ENCODE measurements at regions not wholly inside any gene's neighbourhood (a gene's known extent, or its start where the extent isn't known, plus 50 kb on each side); places are given as distances from the start of the nearest gene placed in this dataset.

DNA sequence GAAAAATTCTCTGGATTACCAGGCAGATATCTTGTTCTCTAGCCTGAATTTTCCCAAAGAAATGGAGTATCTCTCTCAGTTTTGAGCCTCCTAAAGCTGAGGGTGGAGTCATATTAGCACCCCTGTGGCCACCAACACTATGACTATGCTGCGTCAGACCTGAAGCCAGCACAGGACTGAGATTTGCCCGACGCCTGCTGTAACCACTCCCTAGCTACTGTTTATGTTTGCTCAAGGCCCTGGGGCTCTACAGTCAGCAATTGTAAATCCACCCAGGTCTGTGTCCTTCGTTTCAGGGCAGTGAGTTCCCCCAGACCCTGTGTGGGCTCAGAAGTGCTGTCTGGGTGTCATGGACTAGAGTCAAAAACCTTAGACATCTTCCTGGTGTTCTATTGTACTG, 61.4 kb downstream of the ZXDA start:
- Histone ChIP-seq H3K36me3 (replicated peaks in 1 of 2; ENCODE audit: control insufficient read depth in 1 of 2, insufficient read depth in 2 of 2, low read length in 2 of 2) (no peaks in the 10 kb centered on the region), H3K4me3 (replicated peaks in 1 of 3; ENCODE audit: insufficient read depth in 1 of 3, low read depth in 2 of 3, low read length in 3 of 3) (no peak overlapping the region), H3K27me3 (ENCODE audit: control insufficient read depth in 1 of 2, insufficient read depth in 2 of 2, low read length in 2 of 2) (no peaks in the 10 kb centered on the region), H4K20me1 (ENCODE audit: insufficient read depth, low read length) (no peaks in the 10 kb centered on the region), H3K9ac (ENCODE audit: insufficient read depth, low read depth, low read length) (no peak overlapping the region), H3K4me1 (ENCODE audit: insufficient read depth, low read length) (no peaks in the 10 kb centered on the region), H3K79me2 (ENCODE audit: insufficient read depth, low read length) (no peaks in the 10 kb centered on the region), H2AFZ (ENCODE audit: low read length) (no peak overlapping the region), H3K27ac (ENCODE audit: extremely low read length, insufficient read depth, low read length) (no peak overlapping the region), H3K9me3 (ENCODE audit: low read length) (no peaks in the 10 kb centered on the region), H3K4me2 (ENCODE audit: low read depth, low read length) (no peak overlapping the region)
- CTCF ChIA-PET (ENCODE audit: low intra/inter-chr PET ratio, low total read pairs) = no interaction called here
- DNase-seq (ENCODE audit: low spot score) (no peak), ATAC-seq (no peak), FAIRE-seq (no peak)
- POLR2A ChIA-PET = no interaction called here
- WGBS (ENCODE audit: low lambda C conversion rate) = no CpG with 5 or more reads among the region's 4 CpGs
- intact Hi-C loops (cut with micrococcal nuclease; ENCODE audit: unreplicated experiment) (no loop called here), in situ Hi-C loops (cut with HindIII; ENCODE audit: extremely low pct_ligation_motif_present, low pct_unique_long_range_greater_than_20kb) (loop anchor here (25.0 kb wide), 1 partner anchor 188 kb away; no protein-coding TSS in a partner anchor)
- TF ChIP-seq ZNF83 (CRISPR knock-in tag; IDR thresholded peaks at IDR 0.05; ENCODE audit: borderline replicate concordance) (no peak), NAIF1 (CRISPR knock-in tag; IDR thresholded peaks at IDR 0.05; ENCODE audit: borderline replicate concordance) (no peak), RFXAP (CRISPR knock-in tag; IDR thresholded peaks at IDR 0.05; ENCODE audit: borderline replicate concordance) (no peak), ZNF557 (CRISPR knock-in tag; IDR thresholded peaks at IDR 0.05) (no peak), ARNT2 (CRISPR knock-in tag; IDR thresholded peaks at IDR 0.05; ENCODE audit: low read depth) (no peak), ZNF468 (CRISPR knock-in tag; IDR thresholded peaks at IDR 0.05) (no peak), ZNF644 (CRISPR knock-in tag; IDR thresholded peaks at IDR 0.05; ENCODE audit: low read depth) (no peak), YEATS2 (CRISPR knock-in tag; IDR thresholded peaks at IDR 0.05; ENCODE audit: borderline replicate concordance) (no peak), ZNF430 (CRISPR knock-in tag; IDR thresholded peaks at IDR 0.05) (no peak), ZNF577 (CRISPR knock-in tag; IDR thresholded peaks at IDR 0.05; ENCODE audit: borderline replicate concordance, low read depth) (no peak)
- TF ChIP-seq, protein P1, sequence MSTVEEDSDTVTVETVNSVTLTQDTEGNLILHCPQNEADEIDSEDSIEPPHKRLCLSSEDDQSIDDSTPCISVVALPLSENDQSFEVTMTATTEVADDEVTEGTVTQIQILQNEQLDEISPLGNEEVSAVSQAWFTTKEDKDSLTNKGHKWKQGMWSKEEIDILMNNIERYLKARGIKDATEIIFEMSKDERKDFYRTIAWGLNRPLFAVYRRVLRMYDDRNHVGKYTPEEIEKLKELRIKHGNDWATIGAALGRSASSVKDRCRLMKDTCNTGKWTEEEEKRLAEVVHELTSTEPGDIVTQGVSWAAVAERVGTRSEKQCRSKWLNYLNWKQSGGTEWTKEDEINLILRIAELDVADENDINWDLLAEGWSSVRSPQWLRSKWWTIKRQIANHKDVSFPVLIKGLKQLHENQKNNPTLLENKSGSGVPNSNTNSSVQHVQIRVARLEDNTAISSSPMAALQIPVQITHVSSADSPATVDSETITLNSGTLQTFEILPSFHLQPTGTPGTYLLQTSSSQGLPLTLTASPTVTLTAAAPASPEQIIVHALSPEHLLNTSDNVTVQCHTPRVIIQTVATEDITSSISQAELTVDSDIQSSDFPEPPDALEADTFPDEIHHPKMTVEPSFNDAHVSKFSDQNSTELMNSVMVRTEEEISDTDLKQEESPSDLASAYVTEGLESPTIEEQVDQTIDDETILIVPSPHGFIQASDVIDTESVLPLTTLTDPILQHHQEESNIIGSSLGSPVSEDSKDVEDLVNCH (CRISPR knock-in tag; IDR thresholded peaks at IDR 0.05) = no peak
- TF ChIP-seq, protein P2, sequence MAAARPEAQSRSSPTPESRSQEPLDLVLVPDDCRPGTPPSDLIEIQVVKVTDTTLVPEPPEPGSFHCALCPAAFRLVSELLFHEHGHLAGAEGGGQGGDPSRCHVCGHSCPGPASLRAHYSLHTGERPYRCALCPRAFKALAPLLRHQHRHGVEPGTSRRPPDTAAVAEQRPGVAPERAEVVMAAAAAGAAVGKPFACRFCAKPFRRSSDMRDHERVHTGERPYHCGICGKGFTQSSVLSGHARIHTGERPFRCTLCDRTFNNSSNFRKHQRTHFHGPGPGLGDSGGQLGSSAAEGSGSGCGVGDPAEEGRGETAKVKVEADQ (CRISPR knock-in tag; IDR thresholded peaks at IDR 0.05; ENCODE audit: borderline replicate concordance) = no peak
- TF ChIP-seq, protein P3, sequence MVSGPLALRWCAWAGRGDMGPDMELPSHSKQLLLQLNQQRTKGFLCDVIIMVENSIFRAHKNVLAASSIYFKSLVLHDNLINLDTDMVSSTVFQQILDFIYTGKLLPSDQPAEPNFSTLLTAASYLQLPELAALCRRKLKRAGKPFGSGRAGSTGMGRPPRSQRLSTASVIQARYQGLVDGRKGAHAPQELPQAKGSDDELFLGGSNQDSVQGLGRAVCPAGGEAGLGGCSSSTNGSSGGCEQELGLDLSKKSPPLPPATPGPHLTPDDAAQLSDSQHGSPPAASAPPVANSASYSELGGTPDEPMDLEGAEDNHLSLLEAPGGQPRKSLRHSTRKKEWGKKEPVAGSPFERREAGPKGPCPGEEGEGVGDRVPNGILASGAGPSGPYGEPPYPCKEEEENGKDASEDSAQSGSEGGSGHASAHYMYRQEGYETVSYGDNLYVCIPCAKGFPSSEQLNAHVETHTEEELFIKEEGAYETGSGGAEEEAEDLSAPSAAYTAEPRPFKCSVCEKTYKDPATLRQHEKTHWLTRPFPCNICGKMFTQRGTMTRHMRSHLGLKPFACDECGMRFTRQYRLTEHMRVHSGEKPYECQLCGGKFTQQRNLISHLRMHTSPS (CRISPR knock-in tag; IDR thresholded peaks at IDR 0.05; ENCODE audit: low read depth) = no peak
- TF ChIP-seq, protein P4, sequence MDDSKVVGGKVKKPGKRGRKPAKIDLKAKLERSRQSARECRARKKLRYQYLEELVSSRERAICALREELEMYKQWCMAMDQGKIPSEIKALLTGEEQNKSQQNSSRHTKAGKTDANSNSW (CRISPR knock-in tag; IDR thresholded peaks at IDR 0.05; ENCODE audit: borderline replicate concordance) = no peak
- BruUV-seq (replicated peaks) = no TSS peak
